NCI-H82 treated with DMSO at 0.1 percent for 48 hours (cell line): ENCODE measurements at regions not wholly inside any gene's neighbourhood (a gene's known extent, or its start where the extent isn't known, plus 50 kb on each side); places are given as distances from the start of the nearest gene placed in this dataset.
"Not testable (repeated sequence)": the region's sequence is repeated elsewhere in the genome, so short reads cannot be mapped to it uniquely, and the experiment has no call there.

ENCODE experiments used
- DNase-seq: peaks from one replicate; lab custom pipeline; 2025; ENCODE audit not compliant: unreplicated experiment; lab: John Stamatoyannopoulos, UW

- DNase-seq = no peak
Observed at GRCh38 chr3:177356113-177356512, 158.8 kb upstream of the TBL1XR1 start.

DNA sequence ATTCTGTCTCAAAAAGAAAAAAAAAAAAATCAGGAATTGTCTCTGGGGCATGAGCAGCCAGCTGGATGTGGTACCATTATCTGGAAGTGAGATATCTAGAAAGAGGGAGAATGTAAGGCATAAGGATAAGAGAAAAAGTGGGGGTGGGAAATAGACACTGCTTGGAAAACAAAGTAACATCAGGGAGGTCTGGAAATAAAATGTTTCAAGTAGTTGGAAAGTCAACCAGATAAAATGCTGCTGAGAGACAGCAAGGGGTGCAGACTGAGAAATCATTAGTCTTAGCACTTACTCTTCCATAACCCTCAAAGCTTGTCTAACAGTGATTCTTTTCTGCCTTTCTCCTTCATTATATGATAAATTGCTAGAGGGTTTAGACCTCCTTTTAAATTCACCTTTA, 159.7 kb upstream of the TBL1XR1 start:
- no peak for DNase-seq

GRCh38 chr3:177357352-177358090, 160.2 kb upstream of the TBL1XR1 start:
- DNase-seq = no peak

DNA sequence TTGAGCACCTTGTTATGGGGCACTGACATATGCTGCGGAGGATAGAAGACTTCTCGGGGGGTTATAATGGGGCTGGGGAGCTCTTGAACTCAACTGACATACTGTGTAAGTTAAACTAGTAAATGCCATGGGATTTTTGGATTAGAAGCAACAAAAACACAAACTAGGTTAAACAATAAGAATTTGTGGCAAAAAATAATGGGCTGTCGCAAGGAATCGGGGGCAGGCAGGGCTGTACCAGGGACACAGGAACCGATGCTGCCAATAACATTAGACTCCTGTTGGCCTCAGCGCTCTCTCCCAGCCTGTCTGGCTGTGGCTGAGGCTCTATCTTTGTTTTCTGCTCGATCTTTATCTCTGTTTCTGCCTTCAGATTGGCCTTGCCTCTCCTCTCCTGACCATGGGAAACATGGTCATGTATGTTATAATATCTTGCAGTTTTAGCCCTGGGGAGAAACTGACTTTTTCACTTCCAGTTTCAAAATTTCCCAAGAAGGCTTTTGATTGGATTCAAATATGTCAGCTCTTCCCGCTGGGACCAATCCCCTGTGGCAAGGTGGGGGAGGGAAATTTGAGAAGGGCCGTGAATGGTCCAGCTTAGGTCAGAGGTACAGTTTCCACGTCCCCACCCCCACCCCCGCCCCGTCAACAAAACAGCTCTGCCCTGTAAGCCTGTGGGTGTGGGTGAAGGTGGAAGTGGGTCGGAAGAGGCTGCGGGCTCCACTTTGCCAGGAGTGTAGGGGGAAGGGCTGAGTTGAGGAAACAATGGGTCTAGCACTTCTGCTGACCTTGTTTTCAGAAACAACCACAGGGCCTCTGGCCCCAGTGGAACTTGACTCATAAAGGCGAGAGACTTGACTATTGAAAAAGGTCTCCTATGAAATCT, 161.1 kb upstream of the TBL1XR1 start:
- DNase-seq = peak; percentile 51

- DNase-seq = no peak
Observed at GRCh38 chr3:177358977-177359592, 161.8 kb upstream of the TBL1XR1 start.

DNA sequence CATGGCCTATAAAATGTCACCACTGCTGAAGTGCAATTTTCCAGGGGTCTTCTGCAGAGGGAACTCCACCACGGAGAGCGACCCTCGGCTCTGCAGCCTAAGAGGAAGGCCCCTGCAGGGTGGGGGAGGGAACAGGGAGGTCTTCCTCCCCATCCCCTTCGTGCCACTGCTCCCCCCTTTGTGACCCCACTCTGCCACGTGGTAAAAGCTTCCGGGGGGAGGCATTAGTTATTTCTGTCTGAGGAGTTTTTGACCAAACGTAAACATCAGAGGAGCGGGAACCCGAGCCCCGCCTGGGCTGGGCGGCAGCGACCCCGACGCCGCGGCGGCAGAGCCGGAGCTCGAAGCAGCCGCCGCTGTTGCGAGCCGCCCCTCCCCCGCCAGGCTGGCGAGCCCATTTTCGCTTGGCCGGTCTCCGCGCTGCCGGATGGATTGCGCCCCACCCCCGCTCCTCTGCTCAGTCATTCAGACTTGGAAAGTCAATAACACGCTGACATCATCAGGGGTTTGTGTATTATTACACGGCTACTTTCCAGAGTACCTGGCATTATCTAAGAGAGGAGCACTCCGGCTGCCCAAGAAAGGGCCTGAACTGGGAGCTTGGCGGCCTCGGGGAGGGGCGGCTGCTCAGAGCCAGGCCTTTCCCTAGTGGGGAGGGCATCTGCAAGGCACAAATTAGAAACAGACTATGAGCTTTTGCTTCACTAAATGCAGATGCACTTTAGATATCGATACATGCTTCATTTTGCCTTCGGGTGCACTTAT, 162.5 kb upstream of the TBL1XR1 start:
- DNase-seq = peak; percentile 97

DNA sequence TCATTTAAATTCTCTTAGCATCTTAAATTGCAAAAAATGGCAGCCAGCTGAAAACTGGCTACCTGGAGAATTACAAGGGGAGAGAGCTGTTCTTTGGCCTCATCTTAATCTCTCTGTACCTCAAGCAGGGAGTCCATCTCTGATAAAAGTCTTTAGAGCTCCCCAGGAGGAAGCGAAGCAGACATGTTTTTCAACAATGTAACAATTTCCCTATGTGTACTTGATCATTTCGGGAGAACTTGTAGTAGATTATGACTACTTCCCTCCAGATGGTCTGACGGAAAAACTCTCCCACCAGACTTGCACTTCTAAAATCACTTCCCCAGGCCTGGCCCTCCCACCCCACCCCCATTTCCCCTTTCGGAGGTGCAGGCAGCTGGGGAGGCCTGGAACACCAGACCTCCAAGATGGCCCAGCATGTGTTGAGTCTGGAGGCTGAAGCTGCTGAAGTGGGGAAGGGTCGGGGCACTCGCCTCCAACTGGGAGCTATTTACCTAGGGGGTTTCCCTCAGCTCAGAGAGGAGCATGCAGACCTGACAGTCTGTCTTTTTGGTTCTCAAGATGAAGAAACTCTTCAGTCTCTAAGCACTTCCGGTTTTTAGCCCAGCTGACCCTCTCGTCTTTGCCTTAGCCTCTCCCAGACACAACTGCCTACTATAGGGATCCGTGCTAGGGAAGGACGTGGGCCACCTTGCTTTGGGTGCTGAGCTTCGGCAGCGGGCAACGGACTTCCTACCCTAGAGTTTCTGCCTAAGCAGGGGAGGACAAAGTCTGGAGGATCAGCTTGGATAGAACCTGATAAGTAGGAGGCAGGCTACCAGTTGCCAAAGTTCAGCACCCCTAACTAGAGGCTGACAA, 164.0 kb upstream of the TBL1XR1 start:
- no peak for DNase-seq

- DNase-seq = no peak
Observed at GRCh38 chr3:177362626-177363025, 165.3 kb upstream of the TBL1XR1 start.

GRCh38 chr3:177364236-177364635, 167.0 kb upstream of the TBL1XR1 start:
- DNase-seq = no peak

- not testable (repeated sequence) for DNase-seq
Observed at GRCh38 chr3:177365294-177365693, 168.0 kb upstream of the TBL1XR1 start.

DNA sequence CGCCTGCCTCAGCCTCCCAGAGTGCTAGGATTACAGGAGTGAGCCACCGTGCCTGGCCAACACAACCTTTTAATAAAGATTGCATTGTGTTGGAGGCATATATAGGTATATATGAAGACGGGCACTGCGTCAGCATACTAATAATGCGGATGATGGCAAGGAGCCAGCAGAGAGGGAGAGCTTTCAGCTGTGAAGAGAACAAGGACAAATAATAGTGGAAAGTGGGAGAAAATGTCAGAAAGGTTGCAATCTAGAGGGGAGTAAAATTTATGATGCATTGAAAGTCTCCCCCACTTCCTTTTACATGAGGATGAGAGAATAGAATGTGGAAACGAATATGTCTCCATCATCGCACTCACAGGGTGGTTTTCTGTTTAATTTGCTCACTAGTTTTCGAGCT, 170.5 kb upstream of the TBL1XR1 start:
- DNase-seq = no peak

DNA sequence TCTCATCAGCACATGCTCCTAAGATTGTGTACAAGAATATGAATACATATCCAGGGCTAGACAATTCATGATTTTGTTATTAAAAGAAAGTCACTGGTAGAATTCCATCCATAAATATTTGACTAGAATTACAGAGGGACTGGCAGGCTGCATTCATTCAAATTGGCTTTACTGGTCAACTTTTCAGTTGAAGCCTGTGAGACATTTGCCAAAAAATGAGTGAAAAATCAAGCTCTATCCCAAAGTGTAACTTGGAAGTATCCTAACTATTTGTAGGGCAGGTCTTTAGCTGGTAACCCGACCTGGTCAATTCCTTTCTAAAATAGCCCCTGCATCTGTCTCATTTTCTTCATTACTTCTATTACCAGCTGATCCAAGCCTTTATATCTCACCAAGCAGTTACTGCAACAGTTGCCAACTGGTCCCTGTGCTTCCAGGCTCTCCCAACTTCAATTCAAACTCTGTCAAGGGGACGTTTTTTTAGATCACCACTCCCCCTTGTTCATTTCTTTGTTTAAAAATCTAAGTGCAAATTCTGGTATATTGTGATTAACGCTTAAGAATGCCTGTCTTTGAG, 173.1 kb upstream of the TBL1XR1 start:
- DNase-seq = no peak

- no peak for DNase-seq
Observed at GRCh38 chr3:177371146-177371545, 173.9 kb upstream of the TBL1XR1 start.

DNA sequence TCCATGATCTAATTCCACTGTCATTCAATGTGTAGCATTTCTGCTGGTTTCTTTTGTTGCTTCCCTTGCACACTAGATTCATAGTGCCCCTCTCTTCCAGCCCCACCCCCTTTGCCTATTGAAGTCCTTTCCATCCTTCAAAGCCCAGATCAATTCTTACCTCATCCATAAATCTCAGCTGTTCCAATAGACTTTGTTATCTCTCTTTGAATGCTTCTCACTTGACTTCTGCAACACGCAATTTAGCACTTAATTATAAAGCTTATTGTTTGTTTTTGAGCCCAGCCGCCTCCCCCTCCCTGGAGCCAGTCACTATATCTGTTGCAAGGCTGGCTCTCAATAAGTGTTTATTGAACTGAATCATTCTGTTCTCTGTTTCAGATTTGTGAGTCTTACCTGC, 174.6 kb upstream of the TBL1XR1 start:
- no peak for DNase-seq

- DNase-seq = no peak
Observed at GRCh38 chr3:177374323-177374722, 177.0 kb upstream of the TBL1XR1 start.

GRCh38 chr3:177375316-177375715, 178.0 kb upstream of the TBL1XR1 start:
- DNase-seq = no peak

- DNase-seq = no peak
Observed at GRCh38 chr3:177377166-177377565, 179.9 kb upstream of the TBL1XR1 start.

GRCh38 chr3:177378168-177378567, 180.9 kb upstream of the TBL1XR1 start:
- DNase-seq = no peak

DNA sequence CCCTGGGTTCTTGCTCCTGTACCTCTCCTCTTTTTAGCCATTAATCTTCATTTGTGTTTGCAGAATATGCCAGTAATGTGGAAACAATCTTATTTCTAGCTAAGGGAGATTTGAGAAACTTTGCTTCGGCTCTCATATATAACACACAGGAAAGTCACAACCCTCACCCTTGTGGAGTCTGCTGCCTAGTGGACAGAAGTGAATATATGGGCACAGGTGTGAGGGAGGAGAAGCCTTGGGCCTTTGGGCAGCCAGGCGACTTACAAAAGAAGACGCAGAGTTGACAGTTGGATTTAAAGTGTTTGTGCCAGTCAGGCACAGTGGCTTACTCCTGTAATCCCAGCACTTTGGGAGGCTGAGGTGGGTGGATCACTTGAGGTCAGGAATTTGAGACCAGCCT, 181.8 kb upstream of the TBL1XR1 start:
- no peak for DNase-seq

- no peak for DNase-seq
Observed at GRCh38 chr3:177381070-177381469, 183.8 kb upstream of the TBL1XR1 start.
